ENCODE measurements at regions not wholly inside any gene's neighbourhood (a gene's known extent, or its start where the extent isn't known, plus 50 kb on each side); places are given as distances from the start of the nearest gene placed in this dataset.

GRCh38 chr9:104386013-104386412 lies 118.0 kb upstream of the OR13F1 start:
- TF ChIP-seq POLR2A (IDR thresholded peaks at IDR 0.05) (no peak), CTCF (IDR thresholded peaks at IDR 0.05) (no peak)

Measured in esophagus squamous epithelium (tissue), 4 donors.